GM18951 (cell line): ENCODE measurements at regions not wholly inside any gene's neighbourhood (a gene's known extent, or its start where the extent isn't known, plus 50 kb on each side); places are given as distances from the start of the nearest gene placed in this dataset.

Source experiments
- POLR2A ChIP-seq: IDR thresholded peaks from 4 replicates; pipeline ENCODE4 v1.6.1; 2011; ENCODE audit warnings: mild to moderate bottlenecking; ENCODE audit not compliant: insufficient read length, insufficient read depth; ENCODE audit errors: extremely low read depth
- in situ Hi-C: fragments of 300-500 bp; cut with MboI; formaldehyde crosslinking; loops from one replicate; pipeline ENCODE4 v1.12.0; 2022; ENCODE audit warnings: low sequenced_read_pairs, mixed read lengths, inconsistent platforms; ENCODE audit not compliant: unreplicated experiment

GRCh38 chr1:72670902-72671301 is 388.6 kb upstream of the NEGR1 start:
- TF ChIP-seq POLR2A, result no peak
- in situ Hi-C loops, result no loop called here

- TF ChIP-seq POLR2A, result no peak
- in situ Hi-C loops, result no loop called here
Measured at GRCh38 chr1:72662918-72663317, 380.6 kb upstream of the NEGR1 start.

GRCh38 chr1:72650843-72651435 is 368.6 kb upstream of the NEGR1 start:
- TF ChIP-seq POLR2A, result no peak
- in situ Hi-C loops, result no loop called here

GRCh38 chr1:72649991-72650390 is 367.7 kb upstream of the NEGR1 start:
- in situ Hi-C loops, result no loop called here
- no peak for TF ChIP-seq POLR2A

GRCh38 chr1:72649211-72649888 is 367.0 kb upstream of the NEGR1 start:
- no peak for TF ChIP-seq POLR2A
- in situ Hi-C loops, result no loop called here

GRCh38 chr1:72648465-72648864 is 366.1 kb upstream of the NEGR1 start:
- in situ Hi-C loops, result no loop called here
- no peak for TF ChIP-seq POLR2A

GRCh38 chr1:72643142-72643541 is 360.8 kb upstream of the NEGR1 start:
- TF ChIP-seq POLR2A, result no peak
- in situ Hi-C loops, result no loop called here

- TF ChIP-seq POLR2A, result no peak
- in situ Hi-C loops, result no loop called here
Measured at GRCh38 chr1:72637593-72637992, 355.3 kb upstream of the NEGR1 start.

- TF ChIP-seq POLR2A, result no peak
- in situ Hi-C loops, result no loop called here
Measured at GRCh38 chr1:72636631-72637030, 354.3 kb upstream of the NEGR1 start.

GRCh38 chr1:72635719-72636118 is 353.4 kb upstream of the NEGR1 start:
- in situ Hi-C loops, result no loop called here

GRCh38 chr1:72634946-72635345 is 352.6 kb upstream of the NEGR1 start:
- in situ Hi-C loops, result no loop called here
- TF ChIP-seq POLR2A, result no peak

More at GRCh38 chr1:72635719-72636118, 353.4 kb upstream of the NEGR1 start:
- no peak for TF ChIP-seq POLR2A

- in situ Hi-C loops, result no loop called here
- no peak for TF ChIP-seq POLR2A
Measured at GRCh38 chr1:72631449-72631848, 349.1 kb upstream of the NEGR1 start.

- TF ChIP-seq POLR2A, result no peak
- in situ Hi-C loops, result no loop called here
Measured at GRCh38 chr1:72623299-72623708, 341.0 kb upstream of the NEGR1 start.

GRCh38 chr1:72620453-72620852 is 338.1 kb upstream of the NEGR1 start:
- in situ Hi-C loops, result no loop called here
- TF ChIP-seq POLR2A, result no peak
